A549 (cell line): ENCODE measurements at regions not wholly inside any gene's neighbourhood (a gene's known extent, or its start where the extent isn't known, plus 50 kb on each side); places are given as distances from the start of the nearest gene placed in this dataset.

Experiments used
- ATAC-seq, 2 experiments: fragments of 200-7000 bp in 1 of 2; fragments of >200 bp in 1 of 2; cut with Nextera tagmentation in 1 of 2; cut with Tn5 transposase in 1 of 2; 3 replicates each; pipeline versions ENCODE4 v1.8.0 to v1.9.1; 2018 to 2020; ENCODE audit warnings: mild to moderate bottlenecking in 1 of 2, moderate library complexity in 1 of 2
- CTCF ChIA-PET: fragments of 300-600 bp; sonication (Branson Sonifier 250); formaldehyde crosslinking; extraction: SDS; loops from one replicate; lab custom pipeline; 2021; ENCODE audit warnings: antibody characterized with exemption, inconsistent platforms; lab: Yijun Ruan, JAX
- POLR2A ChIA-PET: fragments of 350-600 bp; formaldehyde crosslinking; extraction: SDS; loops from one replicate; lab custom pipeline; 2021; ENCODE audit warnings: antibody characterized with exemption, inconsistent platforms; lab: Yijun Ruan, JAX
- DNase-seq, 2 experiments: peaks; one replicate each; pipeline versions ENCODE4 v3.0.0 to v3.0.0-alpha.2; 2011 to 2016; ENCODE audit warnings: low read depth in 1 of 2, low spot score in 1 of 2
- FAIRE-seq: peaks from 2 replicates; lab custom pipeline; 2011; peaks lifted over from hg19 to GRCh38; lab: Jason Lieb, UNC
- H3K27ac ChIP-seq, 2 experiments: fragments of >200 bp; sonication (Bioruptor Twin); formaldehyde crosslinking; 3 replicates each; pipeline ENCODE4 v1.5.1; 2016 to 2017
- H3K4me1 ChIP-seq: fragments of >200 bp; sonication (Bioruptor Twin); formaldehyde crosslinking; 3 replicates; pipeline ENCODE4 v1.6.1; 2016
- H3K4me2 ChIP-seq: fragments of >200 bp; sonication (Bioruptor Twin); formaldehyde crosslinking; 3 replicates; pipeline ENCODE4 v1.6.1; 2016
- H3K4me3 ChIP-seq: fragments of >200 bp; sonication (Bioruptor Twin); formaldehyde crosslinking; 3 replicates; pipeline ENCODE4 v1.5.1; 2016
- H3K9me3 ChIP-seq: fragments of >200 bp; sonication (Bioruptor Twin); formaldehyde crosslinking; 3 replicates; pipeline ENCODE4 v1.6.1; 2016
- CBX8 ChIP-seq: fragments of 200-600 bp; sonication (generic); IDR thresholded peaks from 2 replicates; pipeline ENCODE4 v1.6.1; 2016
- CEBPB ChIP-seq, 2 experiments: fragments of >200 bp in 1 of 2; sonication (Bioruptor Twin) in 1 of 2; formaldehyde crosslinking in 1 of 2; IDR thresholded peaks; 2 replicates each; pipeline ENCODE4 v1.6.1; 2012 to 2016
- CHD2 ChIP-seq: fragments of 150-350 bp; IDR thresholded peaks from 2 replicates; pipeline ENCODE4 v1.6.1; 2014; ENCODE audit warnings: low read length; ENCODE audit not compliant: partially characterized antibody
- CHD4 ChIP-seq: fragments of 200-600 bp; sonication (generic); IDR thresholded peaks from 2 replicates; pipeline ENCODE4 v1.6.1; 2016; ENCODE audit warnings: antibody characterized with exemption, mild to moderate bottlenecking, borderline replicate concordance
- EHMT2 ChIP-seq: fragments of 200-600 bp; sonication (generic); IDR thresholded peaks from 2 replicates; pipeline ENCODE4 v1.6.1; 2016; ENCODE audit warnings: antibody characterized with exemption, low read depth, mild to moderate bottlenecking, moderate library complexity
- HDAC2 ChIP-seq: fragments of 200-600 bp; sonication (generic); IDR thresholded peaks from 2 replicates; pipeline ENCODE4 v1.6.1; 2016
- NR3C1 ChIP-seq: fragments of >200 bp; sonication (Bioruptor Twin); formaldehyde crosslinking; IDR thresholded peaks from 3 replicates; pipeline ENCODE4 v1.6.1; 2017
- PHF8 ChIP-seq: fragments of 200-600 bp; sonication (generic); IDR thresholded peaks from 2 replicates; pipeline ENCODE4 v1.6.1; 2016; ENCODE audit warnings: low read depth, mild to moderate bottlenecking, antibody characterized with exemption, moderate library complexity, borderline replicate concordance
- POLR2A ChIP-seq: IDR thresholded peaks from 2 replicates; pipeline ENCODE4 v1.6.1; 2012; ENCODE audit warnings: mild to moderate bottlenecking, low read length
- POLR2AphosphoS2 ChIP-seq: conservative IDR thresholded peaks from 2 replicates; pipeline ENCODE4 v1.6.1; 2012; ENCODE audit warnings: low read length, improper control_type of control experiment, inconsistent platforms
- RARB ChIP-seq: fragments of 250-450 bp; sonication (Bioruptor Pico); IDR thresholded peaks from 2 replicates; pipeline ENCODE4 v1.8.0; 2021; ENCODE audit warnings: mild to moderate bottlenecking, moderate library complexity
- RNF2 ChIP-seq: fragments of 200-600 bp; sonication (generic); IDR thresholded peaks from 2 replicates; pipeline ENCODE4 v1.6.1; 2016; ENCODE audit warnings: low read depth, mild to moderate bottlenecking, antibody characterized with exemption, moderate library complexity, borderline replicate concordance
- SMC3 ChIP-seq: fragments of >200 bp; sonication (Bioruptor Twin); formaldehyde crosslinking; IDR thresholded peaks from 3 replicates; pipeline ENCODE4 v1.6.1; 2018; ENCODE audit warnings: inconsistent platforms
- TFCP2L1 ChIP-seq: fragments of 250-450 bp; sonication (Bioruptor Pico); IDR thresholded peaks from 2 replicates; pipeline ENCODE4 v1.5.0; 2021; ENCODE audit warnings: mild to moderate bottlenecking
- TP53 ChIP-seq: fragments of 250-450 bp; sonication (Bioruptor Pico); IDR thresholded peaks from 2 replicates; pipeline ENCODE4 v1.5.0; 2021; ENCODE audit warnings: mild to moderate bottlenecking, moderate library complexity
- ZSCAN20 ChIP-seq: fragments of 250-450 bp; sonication (Bioruptor Pico); IDR thresholded peaks from 2 replicates; pipeline ENCODE4 v1.8.0; 2022; ENCODE audit warnings: mild to moderate bottlenecking, moderate library complexity
- WGBS: methylation state at CpG from one replicate; pipeline ENCODE4 v1.1.6; 2017; ENCODE audit errors: missing lambda C conversion rate; 5-methylcytosine and 5-hydroxymethylcytosine counted together
- TF ChIP-seq, protein P1 (sequence below): fragments of 150-350 bp; IDR thresholded peaks from 2 replicates; pipeline ENCODE4 v1.6.1; 2014; ENCODE audit warnings: low read depth, mild to moderate bottlenecking, low read length
- TF ChIP-seq, protein P2 (sequence below): fragments of 250-450 bp; sonication (Bioruptor Pico); IDR thresholded peaks from 2 replicates; pipeline ENCODE4 v1.5.0; 2021; ENCODE audit warnings: mild to moderate bottlenecking, moderate library complexity, borderline replicate concordance
- TF ChIP-seq, protein P3 (sequence below): fragments of 450-650 bp; IDR thresholded peaks from 2 replicates; pipeline ENCODE4 v1.6.1; 2014; ENCODE audit warnings: antibody characterized with exemption
- TF ChIP-seq, protein P4 (sequence below): fragments of >200 bp; sonication (Bioruptor Twin); formaldehyde crosslinking; IDR thresholded peaks from 3 replicates; pipeline ENCODE4 v1.5.1; 2016
- TF ChIP-seq, protein P5 (sequence below): fragments of >200 bp; sonication (Bioruptor Twin); formaldehyde crosslinking; IDR thresholded peaks from 2 replicates; pipeline ENCODE4 v1.6.1; 2016

DNA sequence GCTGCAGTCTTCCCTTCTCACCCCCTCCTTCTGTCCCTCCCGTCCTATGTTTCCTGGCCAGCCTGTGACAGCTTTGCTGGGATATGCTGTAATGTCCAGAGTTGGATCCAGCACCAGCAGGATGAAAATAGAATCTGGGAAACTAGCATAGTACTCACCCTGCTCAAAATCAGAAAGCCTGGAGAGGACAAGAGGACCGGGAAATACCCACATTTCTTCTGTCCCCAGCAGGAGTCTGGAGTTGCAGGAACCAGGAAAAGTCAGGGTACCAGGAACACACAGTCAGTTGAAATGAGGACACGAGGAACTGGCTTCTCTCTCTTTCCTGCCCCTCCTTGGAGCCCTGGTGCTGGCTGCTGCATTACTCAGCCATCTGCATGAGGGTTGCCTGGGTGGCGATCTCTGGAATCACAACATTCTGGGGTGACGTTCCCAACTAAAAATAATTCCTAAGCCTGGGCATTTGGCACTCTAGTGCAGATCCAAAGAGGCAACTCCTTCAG lies 59.6 kb upstream of the NFIL3 start:
- POLR2A ChIA-PET = no interaction called here

DNA sequence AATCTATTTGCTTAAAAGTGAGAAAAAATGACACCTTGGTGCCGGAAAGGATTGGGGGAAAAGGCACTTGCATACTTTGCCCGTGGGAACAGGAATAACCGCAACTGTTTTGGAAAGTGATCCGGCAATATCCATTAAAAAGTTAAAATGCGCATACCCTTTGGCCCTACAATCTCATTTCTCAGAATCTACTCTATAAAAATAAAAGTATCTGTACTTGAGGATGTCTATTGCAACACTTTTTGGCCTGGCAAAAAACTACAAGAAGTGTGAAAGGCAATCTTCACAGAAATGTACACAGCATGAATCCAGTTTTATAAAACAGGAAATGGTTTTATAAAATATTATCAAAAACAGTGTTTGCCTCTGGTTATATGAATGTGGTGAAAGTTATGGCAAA lies 58.3 kb upstream of the NFIL3 start:
- CTCF ChIA-PET = no interaction called here
- Histone ChIP-seq H3K4me1 (no peaks in the 10 kb centered on the region), H3K27ac (no peak overlapping the region), H3K4me2 (no peak overlapping the region), H3K4me3 (no peak overlapping the region), H3K9me3 (no peaks in the 10 kb centered on the region)
- WGBS = 87% methylated on average over 5 of the region's 5 CpGs
- FAIRE-seq (no peak), ATAC-seq (no peak), DNase-seq (no peak)
- POLR2A ChIA-PET = no interaction called here
- TF ChIP-seq TFCP2L1 = no peak
- no peak for TF ChIP-seq POLR2A
- TF ChIP-seq HDAC2 = no peak
- no peak for TF ChIP-seq CEBPB (IDR thresholded peaks at IDR 0.05)
- TF ChIP-seq, protein P1, sequence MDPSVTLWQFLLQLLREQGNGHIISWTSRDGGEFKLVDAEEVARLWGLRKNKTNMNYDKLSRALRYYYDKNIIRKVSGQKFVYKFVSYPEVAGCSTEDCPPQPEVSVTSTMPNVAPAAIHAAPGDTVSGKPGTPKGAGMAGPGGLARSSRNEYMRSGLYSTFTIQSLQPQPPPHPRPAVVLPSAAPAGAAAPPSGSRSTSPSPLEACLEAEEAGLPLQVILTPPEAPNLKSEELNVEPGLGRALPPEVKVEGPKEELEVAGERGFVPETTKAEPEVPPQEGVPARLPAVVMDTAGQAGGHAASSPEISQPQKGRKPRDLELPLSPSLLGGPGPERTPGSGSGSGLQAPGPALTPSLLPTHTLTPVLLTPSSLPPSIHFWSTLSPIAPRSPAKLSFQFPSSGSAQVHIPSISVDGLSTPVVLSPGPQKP = no peak
- no peak for TF ChIP-seq NR3C1
- no peak for TF ChIP-seq CBX8
- TF ChIP-seq POLR2AphosphoS2 = no peak
- TF ChIP-seq, protein P2, sequence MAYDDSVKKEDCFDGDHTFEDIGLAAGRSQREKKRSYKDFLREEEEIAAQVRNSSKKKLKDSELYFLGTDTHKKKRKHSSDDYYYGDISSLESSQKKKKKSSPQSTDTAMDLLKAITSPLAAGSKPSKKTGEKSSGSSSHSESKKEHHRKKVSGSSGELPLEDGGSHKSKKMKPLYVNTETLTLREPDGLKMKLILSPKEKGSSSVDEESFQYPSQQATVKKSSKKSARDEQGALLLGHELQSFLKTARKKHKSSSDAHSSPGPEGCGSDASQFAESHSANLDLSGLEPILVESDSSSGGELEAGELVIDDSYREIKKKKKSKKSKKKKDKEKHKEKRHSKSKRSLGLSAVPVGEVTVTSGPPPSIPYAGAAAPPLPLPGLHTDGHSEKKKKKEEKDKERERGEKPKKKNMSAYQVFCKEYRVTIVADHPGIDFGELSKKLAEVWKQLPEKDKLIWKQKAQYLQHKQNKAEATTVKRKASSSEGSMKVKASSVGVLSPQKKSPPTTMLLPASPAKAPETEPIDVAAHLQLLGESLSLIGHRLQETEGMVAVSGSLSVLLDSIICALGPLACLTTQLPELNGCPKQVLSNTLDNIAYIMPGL (CRISPR knock-in tag) = no peak
- TF ChIP-seq RNF2 = no peak
- no peak for TF ChIP-seq EHMT2
- TF ChIP-seq PHF8 = no peak

More for the DNA sequence above, 59.6 kb upstream of the NFIL3 start:
- CTCF ChIA-PET = no interaction called here
- 39% methylated on average over 5 of the region's 5 CpGs for WGBS
- ATAC-seq (no peak; a peak in 2 of 6 replicates), FAIRE-seq (no peak), DNase-seq (no peak)
- Histone ChIP-seq H3K4me2 (no peak overlapping the region), H3K4me1 (no peaks in the 10 kb centered on the region), H3K27ac (no peak overlapping the region), H3K9me3 (no peaks in the 10 kb centered on the region), H3K4me3 (no peak overlapping the region)
- TF ChIP-seq TP53 (CRISPR knock-in tag) (no peak), SMC3 (no peak), CHD2 (no peak), POLR2A (no peak), TFCP2L1 (no peak), ZSCAN20 (CRISPR knock-in tag) (no peak), RARB (CRISPR knock-in tag) (no peak), CHD4 (no peak)
- TF ChIP-seq, protein P3, sequence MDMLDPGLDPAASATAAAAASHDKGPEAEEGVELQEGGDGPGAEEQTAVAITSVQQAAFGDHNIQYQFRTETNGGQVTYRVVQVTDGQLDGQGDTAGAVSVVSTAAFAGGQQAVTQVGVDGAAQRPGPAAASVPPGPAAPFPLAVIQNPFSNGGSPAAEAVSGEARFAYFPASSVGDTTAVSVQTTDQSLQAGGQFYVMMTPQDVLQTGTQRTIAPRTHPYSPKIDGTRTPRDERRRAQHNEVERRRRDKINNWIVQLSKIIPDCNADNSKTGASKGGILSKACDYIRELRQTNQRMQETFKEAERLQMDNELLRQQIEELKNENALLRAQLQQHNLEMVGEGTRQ = no peak
- TF ChIP-seq, protein P4, sequence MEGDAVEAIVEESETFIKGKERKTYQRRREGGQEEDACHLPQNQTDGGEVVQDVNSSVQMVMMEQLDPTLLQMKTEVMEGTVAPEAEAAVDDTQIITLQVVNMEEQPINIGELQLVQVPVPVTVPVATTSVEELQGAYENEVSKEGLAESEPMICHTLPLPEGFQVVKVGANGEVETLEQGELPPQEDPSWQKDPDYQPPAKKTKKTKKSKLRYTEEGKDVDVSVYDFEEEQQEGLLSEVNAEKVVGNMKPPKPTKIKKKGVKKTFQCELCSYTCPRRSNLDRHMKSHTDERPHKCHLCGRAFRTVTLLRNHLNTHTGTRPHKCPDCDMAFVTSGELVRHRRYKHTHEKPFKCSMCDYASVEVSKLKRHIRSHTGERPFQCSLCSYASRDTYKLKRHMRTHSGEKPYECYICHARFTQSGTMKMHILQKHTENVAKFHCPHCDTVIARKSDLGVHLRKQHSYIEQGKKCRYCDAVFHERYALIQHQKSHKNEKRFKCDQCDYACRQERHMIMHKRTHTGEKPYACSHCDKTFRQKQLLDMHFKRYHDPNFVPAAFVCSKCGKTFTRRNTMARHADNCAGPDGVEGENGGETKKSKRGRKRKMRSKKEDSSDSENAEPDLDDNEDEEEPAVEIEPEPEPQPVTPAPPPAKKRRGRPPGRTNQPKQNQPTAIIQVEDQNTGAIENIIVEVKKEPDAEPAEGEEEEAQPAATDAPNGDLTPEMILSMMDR = no peak
- TF ChIP-seq, protein P5, sequence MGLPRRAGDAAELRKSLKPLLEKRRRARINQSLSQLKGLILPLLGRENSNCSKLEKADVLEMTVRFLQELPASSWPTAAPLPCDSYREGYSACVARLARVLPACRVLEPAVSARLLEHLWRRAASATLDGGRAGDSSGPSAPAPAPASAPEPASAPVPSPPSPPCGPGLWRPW = no peak
